ENCODE measurements at regions not wholly inside any gene's neighbourhood (a gene's known extent, or its start where the extent isn't known, plus 50 kb on each side); places are given as distances from the start of the nearest gene placed in this dataset.

DNA sequence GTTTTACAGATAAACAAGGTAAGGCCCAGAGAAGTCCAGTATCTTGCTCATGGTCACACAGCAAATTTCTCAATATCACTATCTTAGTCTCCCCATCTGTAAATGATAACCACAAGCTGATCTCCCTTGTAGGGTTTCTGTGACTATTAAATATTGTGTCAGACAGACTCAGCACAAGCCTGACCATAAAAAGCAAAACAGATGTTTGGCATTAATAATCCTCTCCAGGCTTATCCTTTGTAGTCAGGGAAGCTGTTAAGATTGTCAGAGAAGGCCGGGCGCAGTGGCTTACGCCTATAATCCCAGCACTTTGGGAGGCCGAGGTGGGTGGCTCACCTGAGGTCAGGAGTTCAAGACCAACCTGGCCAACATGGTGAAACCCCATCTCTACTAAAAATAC lies 173.2 kb upstream of the PRICKLE2 start:
- no peak overlapping the region for H3K27ac ChIP-seq
- TF ChIP-seq, protein P1, sequence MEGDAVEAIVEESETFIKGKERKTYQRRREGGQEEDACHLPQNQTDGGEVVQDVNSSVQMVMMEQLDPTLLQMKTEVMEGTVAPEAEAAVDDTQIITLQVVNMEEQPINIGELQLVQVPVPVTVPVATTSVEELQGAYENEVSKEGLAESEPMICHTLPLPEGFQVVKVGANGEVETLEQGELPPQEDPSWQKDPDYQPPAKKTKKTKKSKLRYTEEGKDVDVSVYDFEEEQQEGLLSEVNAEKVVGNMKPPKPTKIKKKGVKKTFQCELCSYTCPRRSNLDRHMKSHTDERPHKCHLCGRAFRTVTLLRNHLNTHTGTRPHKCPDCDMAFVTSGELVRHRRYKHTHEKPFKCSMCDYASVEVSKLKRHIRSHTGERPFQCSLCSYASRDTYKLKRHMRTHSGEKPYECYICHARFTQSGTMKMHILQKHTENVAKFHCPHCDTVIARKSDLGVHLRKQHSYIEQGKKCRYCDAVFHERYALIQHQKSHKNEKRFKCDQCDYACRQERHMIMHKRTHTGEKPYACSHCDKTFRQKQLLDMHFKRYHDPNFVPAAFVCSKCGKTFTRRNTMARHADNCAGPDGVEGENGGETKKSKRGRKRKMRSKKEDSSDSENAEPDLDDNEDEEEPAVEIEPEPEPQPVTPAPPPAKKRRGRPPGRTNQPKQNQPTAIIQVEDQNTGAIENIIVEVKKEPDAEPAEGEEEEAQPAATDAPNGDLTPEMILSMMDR (IDR thresholded peaks at IDR 0.05), result no peak
- no peaks in the 10 kb centered on the region for H3K36me3 ChIP-seq (ENCODE audit: control insufficient read depth, insufficient read depth, low read length)

DNA sequence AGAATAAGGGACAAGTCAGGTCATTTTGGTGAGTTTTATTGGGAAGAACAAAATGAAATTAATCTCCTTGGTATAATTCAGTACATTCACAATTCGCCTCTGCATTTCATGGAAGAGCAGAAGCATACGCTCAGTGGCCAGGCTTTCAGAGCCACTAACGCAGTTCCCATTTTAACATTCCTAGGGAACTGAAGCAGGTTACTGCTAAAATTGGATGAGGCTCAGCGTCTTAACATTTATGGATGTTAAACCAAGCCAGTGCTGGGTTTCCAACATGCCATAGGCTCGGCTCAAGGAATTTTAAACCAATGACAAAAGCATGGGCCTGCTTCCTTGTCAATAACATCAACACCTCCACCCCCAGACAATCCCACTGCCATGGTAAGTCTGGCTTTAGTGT lies 172.7 kb upstream of the PRICKLE2 start:
- Histone ChIP-seq H3K36me3 (ENCODE audit: control insufficient read depth, insufficient read depth, low read length) (no peaks in the 10 kb centered on the region), H3K27ac (no peak overlapping the region), H3K4me3 (ENCODE audit: low read depth, low read length) (no peak overlapping the region), H3K9me3 (ENCODE audit: control insufficient read depth, low read length) (no peaks in the 10 kb centered on the region), H3K4me2 (ENCODE audit: low read length) (no peak overlapping the region), H2AFZ (no peak overlapping the region), H3K27me3 (ENCODE audit: control insufficient read depth, insufficient read depth, low read length) (no peaks in the 10 kb centered on the region), H3K79me2 (no peaks in the 10 kb centered on the region), H3K4me1 (no peaks in the 10 kb centered on the region), H3K9ac (no peak overlapping the region)
- TF ChIP-seq, protein P1 (IDR thresholded peaks at IDR 0.05), result no peak

More for the DNA sequence above, 173.2 kb upstream of the PRICKLE2 start:
- Histone ChIP-seq H3K27me3 (ENCODE audit: control insufficient read depth, insufficient read depth, low read length) (no peaks in the 10 kb centered on the region), H2AFZ (no peak overlapping the region), H3K79me2 (no peaks in the 10 kb centered on the region), H3K9me3 (ENCODE audit: control insufficient read depth, low read length) (no peaks in the 10 kb centered on the region), H3K4me3 (ENCODE audit: low read depth, low read length) (no peak overlapping the region), H3K4me1 (no peaks in the 10 kb centered on the region), H3K9ac (no peak overlapping the region), H3K4me2 (ENCODE audit: low read length) (no peak overlapping the region)

DNA sequence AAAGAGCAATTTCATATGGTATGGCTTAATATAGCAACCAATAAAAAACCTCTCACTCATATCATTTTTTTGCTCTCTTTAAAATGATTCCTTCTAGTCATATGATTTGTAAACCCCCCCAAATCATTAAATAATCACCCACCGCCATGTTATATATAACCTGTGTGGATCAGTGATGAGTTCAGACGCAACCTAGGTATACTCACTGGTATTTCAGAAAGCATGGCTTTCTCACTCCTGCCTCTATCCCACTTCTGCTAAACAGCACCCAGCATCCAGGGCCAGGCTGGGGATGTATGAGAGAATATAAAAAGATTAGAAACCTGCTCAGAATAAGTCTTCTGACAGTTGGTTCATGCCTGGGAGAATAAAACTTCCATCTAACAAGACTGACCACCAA lies 172.3 kb upstream of the PRICKLE2 start:
- Histone ChIP-seq H3K27me3 (ENCODE audit: control insufficient read depth, insufficient read depth, low read length) (no peaks in the 10 kb centered on the region), H3K4me3 (ENCODE audit: low read depth, low read length) (no peak overlapping the region), H3K79me2 (no peaks in the 10 kb centered on the region), H3K9ac (no peak overlapping the region), H3K4me2 (ENCODE audit: low read length) (no peak overlapping the region), H3K9me3 (ENCODE audit: control insufficient read depth, low read length) (no peaks in the 10 kb centered on the region), H2AFZ (no peak overlapping the region), H3K4me1 (no peaks in the 10 kb centered on the region), H3K27ac (no peak overlapping the region), H3K36me3 (ENCODE audit: control insufficient read depth, insufficient read depth, low read length) (no peaks in the 10 kb centered on the region)
- TF ChIP-seq, protein P1 (IDR thresholded peaks at IDR 0.05), result no peak

DNA sequence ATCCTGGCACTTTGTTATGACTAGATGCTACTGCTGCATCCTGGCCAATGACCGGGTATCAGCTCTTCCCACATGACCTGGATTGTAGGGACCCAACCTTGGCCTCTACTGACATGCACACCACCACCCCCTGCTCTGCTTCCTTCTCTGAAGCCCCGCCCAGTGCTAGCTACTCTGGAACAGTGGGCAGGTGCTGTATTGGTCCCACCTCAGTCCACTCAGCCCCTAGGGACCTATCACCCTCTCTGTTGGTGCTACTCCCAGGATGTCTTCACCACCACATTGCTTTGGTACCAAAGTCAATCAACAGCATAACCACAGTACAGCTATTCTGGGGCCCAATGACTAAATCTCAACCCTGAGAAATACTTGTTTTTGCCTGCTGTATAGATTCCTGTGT lies 170.2 kb upstream of the PRICKLE2 start:
- no peaks in the 10 kb centered on the region for H3K36me3 ChIP-seq (ENCODE audit: control insufficient read depth, insufficient read depth, low read length)
- H3K4me1 ChIP-seq, result no peaks in the 10 kb centered on the region
- H3K27ac ChIP-seq, result no peak overlapping the region
- no peaks in the 10 kb centered on the region for H3K79me2 ChIP-seq
- H3K4me2 ChIP-seq (ENCODE audit: low read length), result no peak overlapping the region
- no peaks in the 10 kb centered on the region for H3K27me3 ChIP-seq (ENCODE audit: control insufficient read depth, insufficient read depth, low read length)
- H3K9me3 ChIP-seq (ENCODE audit: control insufficient read depth, low read length), result no peaks in the 10 kb centered on the region
- H3K9ac ChIP-seq, result no peak overlapping the region
- no peak overlapping the region for H3K4me3 ChIP-seq (ENCODE audit: low read depth, low read length)
- no peak overlapping the region for H2AFZ ChIP-seq
- TF ChIP-seq, protein P1 (IDR thresholded peaks at IDR 0.05), result no peak

DNA sequence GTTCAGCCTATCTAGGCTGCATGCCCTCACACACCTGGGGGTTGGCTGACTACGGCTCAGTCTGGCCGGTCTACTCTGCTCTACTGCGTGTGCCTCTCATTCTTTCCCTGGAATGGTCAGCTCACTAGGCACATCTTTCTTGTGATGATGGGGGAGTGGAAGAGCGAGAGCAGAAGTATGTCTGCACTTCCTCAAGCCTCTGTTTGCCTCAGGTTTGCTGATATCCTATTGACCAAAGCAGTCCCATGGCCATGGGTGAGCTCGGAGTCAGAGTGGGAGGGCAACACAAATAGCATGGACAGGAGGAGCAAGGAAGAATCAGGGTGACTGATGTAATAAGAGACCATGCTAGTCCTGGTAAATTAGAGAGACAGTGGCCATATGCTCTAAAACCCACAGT lies 167.9 kb upstream of the PRICKLE2 start:
- no peaks in the 10 kb centered on the region for H3K36me3 ChIP-seq (ENCODE audit: control insufficient read depth, insufficient read depth, low read length)
- H3K27ac ChIP-seq, result no peak overlapping the region
- no peaks in the 10 kb centered on the region for H3K79me2 ChIP-seq
- no peak overlapping the region for H2AFZ ChIP-seq
- no peaks in the 10 kb centered on the region for H3K27me3 ChIP-seq (ENCODE audit: control insufficient read depth, insufficient read depth, low read length)
- no peaks in the 10 kb centered on the region for H3K9me3 ChIP-seq (ENCODE audit: control insufficient read depth, low read length)
- TF ChIP-seq, protein P1 (IDR thresholded peaks at IDR 0.05), result no peak
- H3K4me2 ChIP-seq (ENCODE audit: low read length), result no peak overlapping the region
- no peaks in the 10 kb centered on the region for H3K4me1 ChIP-seq
- no peak overlapping the region for H3K9ac ChIP-seq
- H3K4me3 ChIP-seq (ENCODE audit: low read depth, low read length), result no peak overlapping the region
